GM23338 (cell line): ENCODE measurements at regions not wholly inside any gene's neighbourhood (a gene's known extent, or its start where the extent isn't known, plus 50 kb on each side); places are given as distances from the start of the nearest gene placed in this dataset.

Experiments
- ATAC-seq: fragments of 200-7000 bp; cut with Tn5 transposase; 3 replicates; pipeline ENCODE4 v1.9.1; 2020
- DNase-seq: peaks from one replicate; pipeline ENCODE4 v3.0.0-alpha.2; 2015; ENCODE audit warnings: low spot score
- H2AFZ ChIP-seq: fragments of 200-600 bp; sonication (generic); 2 replicates; pipeline ENCODE4 v1.8.0; 2016; ENCODE audit warnings: antibody characterized with exemption, mild to moderate bottlenecking, moderate library complexity
- H3F3A ChIP-seq: fragments of 200-600 bp; sonication (generic); replicated peaks from 2 replicates; pipeline ENCODE4 v1.8.0; 2017; ENCODE audit warnings: antibody characterized with exemption, mixed run types, low read depth
- H3K27ac ChIP-seq: fragments of 200-600 bp; sonication (generic); 2 replicates; pipeline ENCODE4 v1.6.1; 2016; ENCODE audit warnings: low read depth
- H3K27me3 ChIP-seq: fragments of 200-600 bp; sonication (generic); 2 replicates; pipeline ENCODE4 v1.8.0; 2016; ENCODE audit warnings: mild to moderate bottlenecking, mixed run types, moderate library complexity; ENCODE audit not compliant: insufficient read depth
- H3K36me3 ChIP-seq: fragments of 200-600 bp; sonication (generic); 2 replicates; pipeline ENCODE4 v1.8.0; 2016; ENCODE audit warnings: mild to moderate bottlenecking; ENCODE audit not compliant: insufficient read depth
- H3K4me1 ChIP-seq: fragments of 200-600 bp; sonication (generic); 2 replicates; pipeline ENCODE4 v1.8.0; 2016; ENCODE audit warnings: mild to moderate bottlenecking, moderate library complexity; ENCODE audit not compliant: insufficient read depth
- H3K4me2 ChIP-seq: fragments of 200-600 bp; sonication (generic); 2 replicates; pipeline ENCODE4 v1.7.1; 2017; ENCODE audit warnings: mixed run types
- H3K4me3 ChIP-seq: fragments of 200-600 bp; sonication (generic); 2 replicates; pipeline ENCODE4 v1.6.1; 2016; ENCODE audit warnings: mixed run types
- H3K79me2 ChIP-seq: fragments of 200-600 bp; sonication (generic); replicated peaks from 2 replicates; pipeline ENCODE4 v1.8.0; 2017; ENCODE audit warnings: mild to moderate bottlenecking; ENCODE audit not compliant: insufficient read depth
- H3K9me2 ChIP-seq: fragments of 200-600 bp; sonication (generic); 2 replicates; pipeline ENCODE4 v1.8.0; 2017; ENCODE audit not compliant: insufficient read depth
- H4K20me1 ChIP-seq: fragments of 200-600 bp; sonication (generic); replicated peaks from 2 replicates; pipeline ENCODE4 v1.8.0; 2017; ENCODE audit warnings: mild to moderate bottlenecking; ENCODE audit not compliant: insufficient read depth
- H3K27ac Mint-ChIP-seq: 2 replicates; pipeline ENCODE4 v1.8.0; 2020; ENCODE audit warnings: inconsistent platforms, mild to moderate bottlenecking, moderate library complexity, mixed read lengths
- H3K27me3 Mint-ChIP-seq: 3 replicates; pipeline ENCODE4 v1.8.0; 2022; ENCODE audit warnings: low read depth, mild to moderate bottlenecking, moderate library complexity, mixed read lengths, inconsistent platforms; ENCODE audit not compliant: insufficient read depth, poor library complexity
- H3K36me3 Mint-ChIP-seq: 3 replicates; pipeline ENCODE4 v1.8.0; 2021; ENCODE audit warnings: low read depth, mild to moderate bottlenecking, inconsistent platforms, moderate library complexity, mixed read lengths
- H3K4me1 Mint-ChIP-seq: 3 replicates; pipeline ENCODE4 v1.8.0; 2020; ENCODE audit warnings: mild to moderate bottlenecking, inconsistent platforms, mixed read lengths
- H3K4me3 Mint-ChIP-seq: 3 replicates; pipeline ENCODE4 v1.8.0; 2021; ENCODE audit warnings: moderate library complexity, mild to moderate bottlenecking, inconsistent platforms, mixed read lengths
- H3K9me3 Mint-ChIP-seq: 3 replicates; pipeline ENCODE4 v1.8.0; 2020; ENCODE audit warnings: moderate library complexity, mild to moderate bottlenecking, inconsistent platforms, mixed read lengths
- CREB1 ChIP-seq: fragments of 250-450 bp; sonication (Bioruptor Pico); IDR thresholded peaks from 2 replicates; pipeline ENCODE4 v1.5.0; 2020; ENCODE audit warnings: low read depth, mild to moderate bottlenecking, moderate library complexity
- EZH2phosphoT487 ChIP-seq: fragments of 200-600 bp; sonication (generic); IDR thresholded peaks from one replicate; pipeline ENCODE4 v1.8.1; 2018; ENCODE audit warnings: antibody characterized with exemption; ENCODE audit not compliant: unreplicated experiment
- JUNB ChIP-seq: IDR thresholded peaks from one replicate; pipeline ENCODE4 v1.6.1; 2016; ENCODE audit warnings: antibody characterized with exemption; ENCODE audit not compliant: unreplicated experiment
- NANOG ChIP-seq: IDR thresholded peaks from 2 replicates; pipeline ENCODE4 v1.6.1; 2016; ENCODE audit warnings: antibody characterized with exemption, borderline replicate concordance
- POLR2AphosphoS5 ChIP-seq: IDR thresholded peaks from 2 replicates; pipeline ENCODE4 v1.6.1; 2016; ENCODE audit warnings: antibody characterized with exemption, low read depth
- STAT1 ChIP-seq: IDR thresholded peaks from one replicate; pipeline ENCODE4 v1.6.1; 2016; ENCODE audit warnings: antibody characterized with exemption; ENCODE audit not compliant: unreplicated experiment
- ZNF114 ChIP-seq: fragments of 250-450 bp; sonication (Bioruptor Pico); IDR thresholded peaks from 2 replicates; pipeline ENCODE4 v1.5.0; 2020; ENCODE audit warnings: mild to moderate bottlenecking, moderate library complexity
- ZNF331 ChIP-seq: fragments of 250-450 bp; sonication (Bioruptor Pico); IDR thresholded peaks from 2 replicates; pipeline ENCODE4 v1.5.0; 2020; ENCODE audit warnings: low read depth, mild to moderate bottlenecking, moderate library complexity
- TF ChIP-seq, protein P1 (sequence below), 2 experiments: fragments of 200-600 bp in 1 of 2; sonication (generic) in 1 of 2; conservative IDR thresholded peaks; 2 replicates each; pipeline versions ENCODE4 v1.5.1 to v1.6.1; 2016 to 2017; ENCODE audit warnings: antibody characterized with exemption in 2 of 2, low read depth in 2 of 2, mild to moderate bottlenecking in 2 of 2, moderate library complexity in 1 of 2
- TF ChIP-seq, protein P2 (sequence below): IDR thresholded peaks from one replicate; pipeline ENCODE4 v1.6.1; 2018; ENCODE audit warnings: antibody characterized with exemption; ENCODE audit not compliant: unreplicated experiment
- TF ChIP-seq, protein P3 (sequence below): IDR thresholded peaks from 2 replicates; pipeline ENCODE4 v1.6.1; 2016; ENCODE audit warnings: antibody characterized with exemption

DNA sequence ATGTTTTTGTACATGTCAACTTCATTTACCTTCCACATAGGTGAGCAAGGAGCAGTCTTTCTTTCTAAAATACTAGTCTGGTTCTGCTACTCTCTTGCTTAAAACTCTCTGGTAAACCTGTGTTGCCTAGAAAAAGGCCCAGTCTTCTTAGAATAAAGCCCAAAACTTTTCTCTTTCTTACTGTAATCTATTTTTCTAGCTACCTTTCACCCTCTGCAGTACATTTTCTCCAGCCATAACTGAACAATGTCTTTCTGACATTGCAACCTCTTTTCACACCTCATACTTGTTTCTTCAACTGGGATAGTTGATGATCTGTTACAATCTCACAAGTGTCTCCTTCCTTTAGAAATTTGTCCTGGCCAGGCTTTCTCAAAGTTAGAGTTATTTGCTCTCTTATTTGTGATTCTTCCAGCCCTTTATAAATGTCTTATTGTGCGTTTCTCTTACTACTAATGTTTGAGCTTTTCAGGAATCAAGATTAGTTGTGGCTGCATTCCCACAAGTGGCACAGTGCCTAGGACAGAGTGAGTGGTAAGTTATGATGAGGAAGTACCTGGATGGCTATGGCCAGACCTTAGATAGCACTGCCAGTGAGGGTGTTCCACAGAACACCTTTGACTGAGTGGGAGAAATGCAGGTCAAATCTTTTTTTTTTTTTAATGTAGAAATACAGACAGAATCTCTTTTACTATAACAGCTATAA, 313.4 kb upstream of the SATB1 start:
- no peaks in the 10 kb centered on the region for H3K36me3 ChIP-seq
- DNase-seq: no peak
- no peaks in the 10 kb centered on the region for H3K36me3 Mint-ChIP-seq
- no peaks in the 10 kb centered on the region for H3K9me3 Mint-ChIP-seq
- H3K9me2 ChIP-seq: peaks cover 4% of the 10 kb centered on the region; the same call in 1 of the 2 replicates
- no peak for ATAC-seq
- H3K27me3 Mint-ChIP-seq: no peaks in the 10 kb centered on the region
- no peak overlapping the region for H3K4me3 ChIP-seq
- TF ChIP-seq STAT1 (no peak), POLR2AphosphoS5 (no peak), ZNF331 (CRISPR knock-in tag) (no peak), CREB1 (CRISPR knock-in tag) (no peak)
- TF ChIP-seq, protein P1, sequence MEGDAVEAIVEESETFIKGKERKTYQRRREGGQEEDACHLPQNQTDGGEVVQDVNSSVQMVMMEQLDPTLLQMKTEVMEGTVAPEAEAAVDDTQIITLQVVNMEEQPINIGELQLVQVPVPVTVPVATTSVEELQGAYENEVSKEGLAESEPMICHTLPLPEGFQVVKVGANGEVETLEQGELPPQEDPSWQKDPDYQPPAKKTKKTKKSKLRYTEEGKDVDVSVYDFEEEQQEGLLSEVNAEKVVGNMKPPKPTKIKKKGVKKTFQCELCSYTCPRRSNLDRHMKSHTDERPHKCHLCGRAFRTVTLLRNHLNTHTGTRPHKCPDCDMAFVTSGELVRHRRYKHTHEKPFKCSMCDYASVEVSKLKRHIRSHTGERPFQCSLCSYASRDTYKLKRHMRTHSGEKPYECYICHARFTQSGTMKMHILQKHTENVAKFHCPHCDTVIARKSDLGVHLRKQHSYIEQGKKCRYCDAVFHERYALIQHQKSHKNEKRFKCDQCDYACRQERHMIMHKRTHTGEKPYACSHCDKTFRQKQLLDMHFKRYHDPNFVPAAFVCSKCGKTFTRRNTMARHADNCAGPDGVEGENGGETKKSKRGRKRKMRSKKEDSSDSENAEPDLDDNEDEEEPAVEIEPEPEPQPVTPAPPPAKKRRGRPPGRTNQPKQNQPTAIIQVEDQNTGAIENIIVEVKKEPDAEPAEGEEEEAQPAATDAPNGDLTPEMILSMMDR (conservative IDR thresholded peaks at IDR 0.05; ENCODE audit: low read depth in 2 of 2): no peak
- TF ChIP-seq, protein P2, sequence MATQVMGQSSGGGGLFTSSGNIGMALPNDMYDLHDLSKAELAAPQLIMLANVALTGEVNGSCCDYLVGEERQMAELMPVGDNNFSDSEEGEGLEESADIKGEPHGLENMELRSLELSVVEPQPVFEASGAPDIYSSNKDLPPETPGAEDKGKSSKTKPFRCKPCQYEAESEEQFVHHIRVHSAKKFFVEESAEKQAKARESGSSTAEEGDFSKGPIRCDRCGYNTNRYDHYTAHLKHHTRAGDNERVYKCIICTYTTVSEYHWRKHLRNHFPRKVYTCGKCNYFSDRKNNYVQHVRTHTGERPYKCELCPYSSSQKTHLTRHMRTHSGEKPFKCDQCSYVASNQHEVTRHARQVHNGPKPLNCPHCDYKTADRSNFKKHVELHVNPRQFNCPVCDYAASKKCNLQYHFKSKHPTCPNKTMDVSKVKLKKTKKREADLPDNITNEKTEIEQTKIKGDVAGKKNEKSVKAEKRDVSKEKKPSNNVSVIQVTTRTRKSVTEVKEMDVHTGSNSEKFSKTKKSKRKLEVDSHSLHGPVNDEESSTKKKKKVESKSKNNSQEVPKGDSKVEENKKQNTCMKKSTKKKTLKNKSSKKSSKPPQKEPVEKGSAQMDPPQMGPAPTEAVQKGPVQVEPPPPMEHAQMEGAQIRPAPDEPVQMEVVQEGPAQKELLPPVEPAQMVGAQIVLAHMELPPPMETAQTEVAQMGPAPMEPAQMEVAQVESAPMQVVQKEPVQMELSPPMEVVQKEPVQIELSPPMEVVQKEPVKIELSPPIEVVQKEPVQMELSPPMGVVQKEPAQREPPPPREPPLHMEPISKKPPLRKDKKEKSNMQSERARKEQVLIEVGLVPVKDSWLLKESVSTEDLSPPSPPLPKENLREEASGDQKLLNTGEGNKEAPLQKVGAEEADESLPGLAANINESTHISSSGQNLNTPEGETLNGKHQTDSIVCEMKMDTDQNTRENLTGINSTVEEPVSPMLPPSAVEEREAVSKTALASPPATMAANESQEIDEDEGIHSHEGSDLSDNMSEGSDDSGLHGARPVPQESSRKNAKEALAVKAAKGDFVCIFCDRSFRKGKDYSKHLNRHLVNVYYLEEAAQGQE: no peak
- H3K4me1 ChIP-seq: no peaks in the 10 kb centered on the region
- no peak overlapping the region for H3K27ac Mint-ChIP-seq
- H3K4me3 Mint-ChIP-seq: no peak overlapping the region
- H3K4me2 ChIP-seq: no peak overlapping the region
- no peaks in the 10 kb centered on the region for H4K20me1 ChIP-seq
- H3K79me2 ChIP-seq: no peaks in the 10 kb centered on the region
- H3F3A ChIP-seq: no peaks in the 10 kb centered on the region
- H3K4me1 Mint-ChIP-seq: peaks cover 3% of the 10 kb centered on the region; the same call in 1 of the 3 replicates
- no peaks in the 10 kb centered on the region for H3K27me3 ChIP-seq
- H2AFZ ChIP-seq: no peak overlapping the region
- no peak overlapping the region for H3K27ac ChIP-seq

DNA sequence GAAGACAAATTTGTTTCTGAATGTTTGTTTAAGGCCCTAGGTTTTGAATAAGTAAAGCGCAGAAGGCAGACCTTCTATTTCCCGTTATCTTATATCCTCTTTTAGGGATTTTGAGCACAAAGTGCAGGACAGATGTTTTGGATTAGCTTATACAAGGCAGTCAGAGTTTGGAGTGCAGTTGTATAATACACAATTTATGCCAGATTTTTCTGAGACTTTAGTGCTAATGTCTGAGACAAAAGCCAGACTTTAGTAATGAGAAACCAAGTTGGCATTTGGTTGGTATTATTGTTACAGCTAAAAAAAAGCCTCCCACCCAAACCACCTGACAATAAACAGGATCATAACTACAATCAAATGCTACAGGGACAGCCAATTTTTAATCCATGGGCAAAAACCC, 309.9 kb upstream of the SATB1 start:
- Mint-ChIP-seq H3K9me3 (no peaks in the 10 kb centered on the region), H3K36me3 (no peaks in the 10 kb centered on the region), H3K4me1 (no peaks in the 10 kb centered on the region; the same call in 2 of the 3 replicates), H3K4me3 (no peak overlapping the region), H3K27ac (no peak overlapping the region), H3K27me3 (no peaks in the 10 kb centered on the region)
- H3K4me2 ChIP-seq: no peak overlapping the region
- no peak overlapping the region for H3K4me3 ChIP-seq
- H3K9me2 ChIP-seq: peaks cover 4% of the 10 kb centered on the region; the same call in 1 of the 2 replicates
- ATAC-seq: no peak
- no peaks in the 10 kb centered on the region for H3K79me2 ChIP-seq
- no peak overlapping the region for H2AFZ ChIP-seq
- no peaks in the 10 kb centered on the region for H3K27me3 ChIP-seq
- H3K27ac ChIP-seq: no peak overlapping the region
- no peaks in the 10 kb centered on the region for H4K20me1 ChIP-seq
- no peak for DNase-seq
- no peaks in the 10 kb centered on the region for H3K36me3 ChIP-seq
- H3K4me1 ChIP-seq: 0 out of 2 replicates have a peak, but pooled peaks cover 9% of the 10 kb centered on the region
- no peaks in the 10 kb centered on the region for H3F3A ChIP-seq
- TF ChIP-seq NANOG (no peak), CREB1 (CRISPR knock-in tag) (no peak), ZNF114 (CRISPR knock-in tag) (no peak), POLR2AphosphoS5 (no peak), JUNB (no peak), EZH2phosphoT487 (no peak)
- TF ChIP-seq, protein P3, sequence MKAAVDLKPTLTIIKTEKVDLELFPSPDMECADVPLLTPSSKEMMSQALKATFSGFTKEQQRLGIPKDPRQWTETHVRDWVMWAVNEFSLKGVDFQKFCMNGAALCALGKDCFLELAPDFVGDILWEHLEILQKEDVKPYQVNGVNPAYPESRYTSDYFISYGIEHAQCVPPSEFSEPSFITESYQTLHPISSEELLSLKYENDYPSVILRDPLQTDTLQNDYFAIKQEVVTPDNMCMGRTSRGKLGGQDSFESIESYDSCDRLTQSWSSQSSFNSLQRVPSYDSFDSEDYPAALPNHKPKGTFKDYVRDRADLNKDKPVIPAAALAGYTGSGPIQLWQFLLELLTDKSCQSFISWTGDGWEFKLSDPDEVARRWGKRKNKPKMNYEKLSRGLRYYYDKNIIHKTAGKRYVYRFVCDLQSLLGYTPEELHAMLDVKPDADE: no peak
- TF ChIP-seq, protein P1 (conservative IDR thresholded peaks at IDR 0.05; ENCODE audit: low read depth in 2 of 2): no peak
